ENCODE measurements at regions not wholly inside any gene's neighbourhood (a gene's known extent, or its start where the extent isn't known, plus 50 kb on each side); places are given as distances from the start of the nearest gene placed in this dataset.

DNA sequence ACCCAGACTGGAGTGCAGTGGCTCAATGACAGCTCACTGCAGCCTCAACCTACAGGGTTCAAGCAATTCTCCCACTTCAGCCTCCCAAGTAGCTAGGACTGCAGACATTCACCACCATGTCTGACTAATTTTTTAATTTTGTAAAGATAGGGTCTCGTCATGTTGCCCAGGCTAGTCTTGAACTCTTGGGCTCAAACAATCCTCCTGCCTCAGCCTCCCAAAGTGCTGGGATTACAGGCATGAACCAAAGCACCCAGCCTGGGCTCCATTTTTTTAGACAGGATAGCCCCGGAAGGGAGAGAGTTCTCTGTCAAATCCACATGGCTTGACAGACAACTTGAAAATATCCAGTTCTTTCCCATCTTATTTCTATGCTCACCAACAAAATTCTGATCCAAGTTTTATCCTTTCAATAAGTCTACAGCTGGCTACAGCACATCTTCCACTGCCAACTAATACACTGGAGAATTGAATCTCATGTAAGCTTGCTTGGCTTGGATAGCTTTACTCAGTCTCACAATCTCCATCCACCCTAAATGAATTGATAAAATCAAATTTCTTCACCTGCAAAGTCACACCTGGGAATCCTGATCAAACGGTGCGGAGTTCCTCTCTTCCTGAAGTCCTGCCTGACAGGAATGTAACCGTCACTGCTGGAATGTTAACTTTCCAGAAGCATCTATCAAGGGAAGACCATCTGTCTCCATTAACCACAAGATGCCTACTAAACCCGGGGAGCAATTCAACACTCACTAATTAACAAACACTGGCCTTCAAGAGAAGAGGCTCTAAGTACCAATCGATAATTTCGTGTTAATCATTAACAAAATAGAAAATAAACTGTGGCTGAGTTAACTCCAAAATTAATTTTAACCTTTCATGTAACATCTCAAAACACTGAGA is 239.7 kb upstream of the MKLN1 start:
- H3K4me3 ChIP-seq (ENCODE audit: low read length in 3 of 3): no peak overlapping the region
- no peaks in the 10 kb centered on the region for H3K9me3 ChIP-seq (ENCODE audit: control insufficient read depth in 3 of 3, low read length in 3 of 3)
- H3K9ac ChIP-seq (ENCODE audit: low read depth in 1 of 3, low read length in 3 of 3): no peak overlapping the region
- no peaks in the 10 kb centered on the region for H3K27me3 ChIP-seq (ENCODE audit: control insufficient read depth in 3 of 3, insufficient read depth in 3 of 3, low read length in 3 of 3)
- H3K27ac ChIP-seq (ENCODE audit: low read depth, low read length): no peak overlapping the region
- peaks cover 12 to 27% (median 19%) of the 10 kb centered on the region in 3 donors for H3K4me1 ChIP-seq (ENCODE audit: control insufficient read depth in 3 of 3, insufficient read depth in 3 of 3, low read length in 3 of 3)
- peaks cover 0 to 5% (median 5%) of the 10 kb centered on the region in 3 donors for H3K36me3 ChIP-seq (ENCODE audit: control insufficient read depth in 3 of 3, insufficient read depth in 3 of 3, low read length in 3 of 3)

GRCh38 chr7:131090188-131090587 is 237.5 kb upstream of the MKLN1 start:
- Histone ChIP-seq H3K4me1 (ENCODE audit: control insufficient read depth in 3 of 3, insufficient read depth in 3 of 3, low read length in 3 of 3) (peaks cover 14 to 28% (median 18%) of the 10 kb centered on the region in 3 donors), H3K36me3 (ENCODE audit: control insufficient read depth in 3 of 3, insufficient read depth in 3 of 3, low read length in 3 of 3) (peaks cover 0 to 5% (median 5%) of the 10 kb centered on the region in 3 donors), H3K27ac (ENCODE audit: low read depth, low read length) (no peak overlapping the region), H3K9ac (ENCODE audit: low read depth in 1 of 3, low read length in 3 of 3) (no peak overlapping the region), H3K27me3 (ENCODE audit: control insufficient read depth in 3 of 3, insufficient read depth in 3 of 3, low read length in 3 of 3) (no peaks in the 10 kb centered on the region), H3K4me3 (ENCODE audit: low read length in 3 of 3) (no peak overlapping the region), H3K9me3 (ENCODE audit: control insufficient read depth in 3 of 3, low read length in 3 of 3) (no peaks in the 10 kb centered on the region)

DNA sequence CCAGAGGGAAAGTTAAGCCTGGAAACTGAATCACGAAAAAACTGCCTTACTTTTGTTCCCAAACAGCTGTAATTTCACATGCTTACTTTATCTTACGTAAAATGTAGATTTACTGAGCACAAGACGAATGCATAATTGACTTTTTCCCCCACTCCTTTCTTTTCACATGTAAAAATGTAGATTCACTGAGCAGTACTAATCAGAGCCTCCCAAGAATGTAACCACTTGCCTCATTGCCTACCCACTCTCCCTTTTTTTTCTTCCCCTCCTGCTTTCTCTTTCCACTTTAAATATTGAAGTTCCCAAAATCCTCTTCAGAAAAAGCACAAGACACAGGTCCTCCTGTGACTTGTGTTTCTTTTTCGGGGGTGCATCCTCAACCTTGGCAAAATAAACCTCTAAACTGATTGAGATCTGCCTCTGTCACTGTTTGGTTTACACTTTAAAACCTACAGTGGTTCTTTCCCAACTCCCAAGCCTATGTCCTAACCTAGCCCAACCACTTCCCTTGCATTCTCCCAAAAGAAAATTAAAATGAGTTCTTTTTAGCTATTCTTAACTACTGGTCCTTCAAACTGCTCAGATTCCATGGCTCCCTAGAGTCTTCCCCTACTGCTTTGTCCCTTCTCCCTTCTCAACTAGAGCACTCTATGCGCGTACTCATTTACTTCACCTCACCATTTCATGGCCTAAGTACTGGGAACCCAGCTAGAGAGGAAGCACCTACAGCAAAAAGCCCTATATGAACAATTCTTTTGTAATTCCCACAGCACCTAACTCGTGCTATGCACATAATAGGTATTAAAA is 236.6 kb upstream of the MKLN1 start:
- peaks cover 17 to 24% (median 22%) of the 10 kb centered on the region in 3 donors for H3K4me1 ChIP-seq (ENCODE audit: control insufficient read depth in 3 of 3, insufficient read depth in 3 of 3, low read length in 3 of 3)
- H3K4me3 ChIP-seq (ENCODE audit: low read length in 3 of 3): no peak overlapping the region
- no peaks in the 10 kb centered on the region for H3K9me3 ChIP-seq (ENCODE audit: control insufficient read depth in 3 of 3, low read length in 3 of 3)
- H3K36me3 ChIP-seq (ENCODE audit: control insufficient read depth in 3 of 3, insufficient read depth in 3 of 3, low read length in 3 of 3): peaks cover 0 to 5% (median 5%) of the 10 kb centered on the region in 3 donors
- H3K27me3 ChIP-seq (ENCODE audit: control insufficient read depth in 3 of 3, insufficient read depth in 3 of 3, low read length in 3 of 3): no peaks in the 10 kb centered on the region
- no peak overlapping the region for H3K9ac ChIP-seq (ENCODE audit: low read depth in 1 of 3, low read length in 3 of 3)
- H3K27ac ChIP-seq (ENCODE audit: low read depth, low read length): no peak overlapping the region

DNA sequence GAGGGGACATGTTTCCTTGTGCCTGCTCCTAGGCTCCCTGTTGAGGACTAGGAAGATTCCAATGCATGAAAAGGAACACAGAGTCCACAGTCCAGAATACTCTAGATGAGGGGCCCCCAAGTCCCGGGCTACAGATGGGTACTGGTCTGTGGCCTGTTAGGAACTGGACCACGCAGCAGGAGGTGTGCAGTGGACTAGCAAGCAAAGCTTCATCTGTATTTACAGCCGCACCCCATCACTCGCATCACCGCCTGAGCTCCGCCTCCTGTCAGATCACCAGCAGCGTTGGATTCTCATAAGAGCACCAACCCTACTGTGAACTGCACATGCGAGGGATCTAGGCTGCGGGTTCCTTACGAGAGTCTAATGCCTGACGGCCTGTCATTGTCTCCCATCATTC is 233.0 kb upstream of the MKLN1 start:
- no peaks in the 10 kb centered on the region for H3K9me3 ChIP-seq (ENCODE audit: control insufficient read depth in 3 of 3, low read length in 3 of 3)
- H3K36me3 ChIP-seq (ENCODE audit: control insufficient read depth in 3 of 3, insufficient read depth in 3 of 3, low read length in 3 of 3): peaks cover 0 to 7% (median 6%) of the 10 kb centered on the region in 3 donors
- no peak overlapping the region for H3K9ac ChIP-seq (ENCODE audit: low read depth in 1 of 3, low read length in 3 of 3)
- no peak overlapping the region for H3K4me3 ChIP-seq (ENCODE audit: low read length in 3 of 3)
- H3K4me1 ChIP-seq (ENCODE audit: control insufficient read depth in 3 of 3, insufficient read depth in 3 of 3, low read length in 3 of 3): peaks cover 24 to 38% (median 35%) of the 10 kb centered on the region in 3 donors
- no peaks in the 10 kb centered on the region for H3K27me3 ChIP-seq (ENCODE audit: control insufficient read depth in 3 of 3, insufficient read depth in 3 of 3, low read length in 3 of 3)
- no peak overlapping the region for H3K27ac ChIP-seq (ENCODE audit: low read depth, low read length)

DNA sequence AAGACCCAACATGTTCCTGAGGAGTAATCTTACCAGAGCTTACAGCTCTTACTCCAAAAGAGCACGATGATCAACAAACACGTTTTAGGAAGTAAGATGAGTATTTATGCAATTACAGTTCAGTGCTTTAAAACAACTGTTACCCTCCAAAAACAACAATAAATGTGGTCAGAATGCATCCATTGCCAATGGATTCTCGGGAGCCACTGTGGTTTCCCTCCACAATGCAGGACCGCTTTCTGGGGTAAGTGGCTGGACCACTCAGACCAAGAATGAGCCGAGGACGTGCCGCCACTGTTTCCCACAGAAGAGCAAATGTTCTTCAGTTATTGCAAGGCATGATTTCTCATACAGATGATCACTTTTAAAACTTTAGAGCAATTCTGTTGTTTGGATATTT is 232.3 kb upstream of the MKLN1 start:
- H3K27me3 ChIP-seq (ENCODE audit: control insufficient read depth in 3 of 3, insufficient read depth in 3 of 3, low read length in 3 of 3): no peaks in the 10 kb centered on the region
- peaks cover 26 to 44% (median 35%) of the 10 kb centered on the region in 3 donors for H3K4me1 ChIP-seq (ENCODE audit: control insufficient read depth in 3 of 3, insufficient read depth in 3 of 3, low read length in 3 of 3)
- no peak overlapping the region for H3K27ac ChIP-seq (ENCODE audit: low read depth, low read length)
- no peak overlapping the region for H3K4me3 ChIP-seq (ENCODE audit: low read length in 3 of 3)
- H3K36me3 ChIP-seq (ENCODE audit: control insufficient read depth in 3 of 3, insufficient read depth in 3 of 3, low read length in 3 of 3): peaks cover 0 to 7% (median 5%) of the 10 kb centered on the region in 3 donors
- H3K9me3 ChIP-seq (ENCODE audit: control insufficient read depth in 3 of 3, low read length in 3 of 3): no peaks in the 10 kb centered on the region
- H3K9ac ChIP-seq (ENCODE audit: low read depth in 1 of 3, low read length in 3 of 3): no peak overlapping the region

DNA sequence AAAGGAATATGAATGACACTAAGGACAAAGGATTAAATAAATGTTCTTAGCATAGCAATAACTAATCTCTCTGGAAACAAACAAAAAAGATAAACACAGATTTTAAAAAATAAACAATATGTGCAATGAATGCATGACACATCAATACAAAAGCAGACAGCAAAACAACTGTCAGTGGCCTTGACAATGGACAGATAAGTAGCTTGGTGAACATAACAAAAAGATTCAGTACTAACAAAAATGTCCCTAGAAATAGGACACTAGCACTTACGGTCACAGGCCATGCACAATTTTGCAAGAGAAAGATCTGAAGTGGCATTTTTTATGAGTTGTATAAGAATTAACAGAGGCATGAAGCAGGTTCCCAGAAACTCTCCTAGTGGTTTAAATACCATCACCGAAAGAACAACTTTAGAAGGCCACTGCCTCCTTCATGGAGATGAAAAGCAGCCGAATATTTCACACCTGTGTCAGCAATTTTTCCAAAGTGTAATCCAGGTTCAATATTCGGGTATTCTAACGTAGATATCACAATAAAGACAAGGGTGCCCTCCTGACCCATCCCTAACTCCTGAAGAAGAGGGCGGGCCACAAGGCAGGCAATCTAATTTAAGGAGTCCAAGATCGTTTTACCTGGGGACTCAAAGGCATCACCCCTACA is 231.3 kb upstream of the MKLN1 start:
- Histone ChIP-seq H3K9ac (ENCODE audit: low read depth in 1 of 3, low read length in 3 of 3) (no peak overlapping the region), H3K27ac (ENCODE audit: low read depth, low read length) (no peak overlapping the region), H3K9me3 (ENCODE audit: control insufficient read depth in 3 of 3, low read length in 3 of 3) (no peaks in the 10 kb centered on the region), H3K4me3 (ENCODE audit: low read length in 3 of 3) (no peak overlapping the region), H3K36me3 (ENCODE audit: control insufficient read depth in 3 of 3, insufficient read depth in 3 of 3, low read length in 3 of 3) (peaks cover 0 to 11% (median 5%) of the 10 kb centered on the region in 3 donors), H3K27me3 (ENCODE audit: control insufficient read depth in 3 of 3, insufficient read depth in 3 of 3, low read length in 3 of 3) (no peaks in the 10 kb centered on the region), H3K4me1 (ENCODE audit: control insufficient read depth in 3 of 3, insufficient read depth in 3 of 3, low read length in 3 of 3) (peaks cover 27 to 47% (median 30%) of the 10 kb centered on the region in 3 donors)

DNA sequence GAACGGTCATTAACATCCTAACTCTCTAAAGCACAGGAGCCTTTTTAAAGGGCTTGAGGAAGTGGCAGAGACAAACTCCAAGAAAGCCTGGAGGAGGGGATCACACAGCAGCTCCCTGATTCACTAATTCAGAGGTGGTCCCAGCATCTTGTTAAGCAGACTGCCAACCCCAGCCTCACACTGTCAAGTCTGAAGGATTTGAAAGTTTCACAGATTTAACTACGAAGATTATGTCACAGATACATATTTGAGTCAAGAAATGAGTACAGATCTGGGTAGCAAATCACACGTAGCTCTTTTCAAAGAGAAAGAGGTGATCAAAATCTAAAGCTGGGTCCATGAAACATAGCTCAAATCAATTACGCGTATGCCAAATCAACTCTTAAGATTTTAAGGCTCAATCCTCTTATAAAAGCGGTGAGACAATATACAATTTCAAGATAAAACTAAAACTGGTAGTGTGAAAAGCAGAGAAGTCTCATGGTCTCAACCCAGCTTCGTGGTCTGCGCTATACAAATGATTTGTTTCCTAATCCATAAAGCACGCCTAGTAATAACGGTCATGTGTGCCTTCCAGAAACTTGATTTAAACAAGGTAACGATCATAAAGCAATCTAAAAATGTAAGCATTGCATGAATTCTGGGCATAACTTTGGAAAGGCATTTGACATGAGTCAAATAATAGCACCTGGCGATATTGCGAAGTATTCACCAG is 229.9 kb upstream of the MKLN1 start:
- H3K9ac ChIP-seq (ENCODE audit: low read depth in 1 of 3, low read length in 3 of 3): no peak overlapping the region
- peaks cover 0 to 11% (median 9%) of the 10 kb centered on the region in 3 donors for H3K36me3 ChIP-seq (ENCODE audit: control insufficient read depth in 3 of 3, insufficient read depth in 3 of 3, low read length in 3 of 3)
- H3K4me1 ChIP-seq (ENCODE audit: control insufficient read depth in 3 of 3, insufficient read depth in 3 of 3, low read length in 3 of 3): peaks cover 24 to 57% (median 25%) of the 10 kb centered on the region in 3 donors
- no peak overlapping the region for H3K4me3 ChIP-seq (ENCODE audit: low read length in 3 of 3)
- no peak overlapping the region for H3K27ac ChIP-seq (ENCODE audit: low read depth, low read length)
- H3K27me3 ChIP-seq (ENCODE audit: control insufficient read depth in 3 of 3, insufficient read depth in 3 of 3, low read length in 3 of 3): no peaks in the 10 kb centered on the region
- no peaks in the 10 kb centered on the region for H3K9me3 ChIP-seq (ENCODE audit: control insufficient read depth in 3 of 3, low read length in 3 of 3)

GRCh38 chr7:131098527-131098926 is 229.1 kb upstream of the MKLN1 start:
- Histone ChIP-seq H3K4me1 (ENCODE audit: control insufficient read depth in 3 of 3, insufficient read depth in 3 of 3, low read length in 3 of 3) (peaks cover 28 to 64% (median 30%) of the 10 kb centered on the region in 3 donors), H3K27ac (ENCODE audit: low read depth, low read length) (no peak overlapping the region), H3K9ac (ENCODE audit: low read depth in 1 of 3, low read length in 3 of 3) (no peak overlapping the region), H3K36me3 (ENCODE audit: control insufficient read depth in 3 of 3, insufficient read depth in 3 of 3, low read length in 3 of 3) (peaks cover 0 to 11% (median 11%) of the 10 kb centered on the region in 3 donors), H3K9me3 (ENCODE audit: control insufficient read depth in 3 of 3, low read length in 3 of 3) (no peaks in the 10 kb centered on the region), H3K27me3 (ENCODE audit: control insufficient read depth in 3 of 3, insufficient read depth in 3 of 3, low read length in 3 of 3) (no peaks in the 10 kb centered on the region), H3K4me3 (ENCODE audit: low read length in 3 of 3) (no peak overlapping the region)

- peaks cover 34 to 80% (median 38%) of the 10 kb centered on the region in 3 donors for H3K4me1 ChIP-seq (ENCODE audit: control insufficient read depth in 3 of 3, insufficient read depth in 3 of 3, low read length in 3 of 3)
- H3K36me3 ChIP-seq (ENCODE audit: control insufficient read depth in 3 of 3, insufficient read depth in 3 of 3, low read length in 3 of 3): peaks cover 0 to 16% (median 11%) of the 10 kb centered on the region in 3 donors
- no peaks in the 10 kb centered on the region for H3K27me3 ChIP-seq (ENCODE audit: control insufficient read depth in 3 of 3, insufficient read depth in 3 of 3, low read length in 3 of 3)
- H3K9me3 ChIP-seq (ENCODE audit: control insufficient read depth in 3 of 3, low read length in 3 of 3): no peaks in the 10 kb centered on the region
- H3K4me3 ChIP-seq (ENCODE audit: low read length in 3 of 3): no peak overlapping the region
- no peak overlapping the region for H3K9ac ChIP-seq (ENCODE audit: low read depth in 1 of 3, low read length in 3 of 3)
- H3K27ac ChIP-seq (ENCODE audit: low read depth, low read length): no peak overlapping the region
Measured at GRCh38 chr7:131100357-131101054, 227.2 kb upstream of the MKLN1 start.
